Pancreas (tissue), 10 donors: ENCODE measurements at regions not wholly inside any gene's neighbourhood (a gene's known extent, or its start where the extent isn't known, plus 50 kb on each side); places are given as distances from the start of the nearest gene placed in this dataset.

Source experiments
- ATAC-seq, 4 donors: fragments of 200-7000 bp; cut with Tn5 transposase; one replicate each; pipeline versions ENCODE4 v1.8.0 to v1.9.1; 2020; ENCODE audit warnings: mild to moderate bottlenecking in 4 of 4, moderate library complexity in 4 of 4
- DNase-seq, 6 donors: peaks; one replicate each; pipeline ENCODE4 v3.0.0-alpha.2; 2020
- FAIRE-seq: peaks from 2 replicates; lab custom pipeline; 2012; peaks lifted over from hg19 to GRCh38; lab: Jason Lieb, UNC
- H3K27ac ChIP-seq, 4 donors: fragments of 200-600 bp; sonication (generic); 1 replicate in 3 of 4; 2 replicates in 1 of 4; pipeline versions ENCODE4 v1.5.0 to v1.8.0; 2020
- H3K27me3 ChIP-seq, 4 donors: fragments of 200-600 bp; one replicate each; pipeline ENCODE4 v1.8.0; 2021
- H3K36me3 ChIP-seq, 3 donors: fragments of 200-600 bp; sonication (generic) in 1 of 3; one replicate each; pipeline versions ENCODE4 v1.5.0 to v1.8.0; 2020 to 2021
- H3K4me1 ChIP-seq, 3 donors: fragments of 200-600 bp; one replicate each; pipeline ENCODE4 v1.8.0; 2021
- H3K4me3 ChIP-seq, 4 donors: fragments of 200-600 bp; sonication (generic) in 2 of 4; one replicate each; pipeline versions ENCODE4 v1.5.0 to v1.8.0; 2020 to 2021
- H3K9me3 ChIP-seq, 4 donors: fragments of 200-600 bp; one replicate each; pipeline ENCODE4 v1.8.0; 2021
- WGBS, 2 donors: extraction: QIAGEN DNeasy Blood & Tissue Kit; methylation state at CpG; one replicate each; pipeline ENCODE4 v1.1.7; 2013; 5-methylcytosine and 5-hydroxymethylcytosine counted together
- intact Hi-C, 3 donors: fragments of 100-400 bp; cut with DNase I; formaldehyde crosslinking; loops; one replicate each; pipeline versions ENCODE4 v1.11.1 to v1.14.2; 2022
- TF ChIP-seq, protein P1 (sequence below), 4 donors: fragments of 200-600 bp; sonication (generic) in 3 of 4; IDR thresholded peaks; one replicate each; pipeline versions ENCODE4 v1.5.0 to v1.8.0; 2021; ENCODE audit warnings: antibody characterized with exemption in 4 of 4
- donor health status: healthy with polysubstance abuse.
- donor health status: DM: no; HTN: no; CAD: no; lungs with moderate emphysema.
- donor health status: DM: no; HTN: no; CAD: no.
- donor health status: control.
- donor health status: control.
- donor health status: Bipolar disorder and iron deficiency.
- donor health status: DM: yes; HTN: yes; CAD: no.
- donor health status: DM: no; HTN: no; CAD: no.
- donor health status: DM: no; HTN: no; CAD: no.
- donor health status: DM: yes; HTN: yes; CAD: no.

DNA sequence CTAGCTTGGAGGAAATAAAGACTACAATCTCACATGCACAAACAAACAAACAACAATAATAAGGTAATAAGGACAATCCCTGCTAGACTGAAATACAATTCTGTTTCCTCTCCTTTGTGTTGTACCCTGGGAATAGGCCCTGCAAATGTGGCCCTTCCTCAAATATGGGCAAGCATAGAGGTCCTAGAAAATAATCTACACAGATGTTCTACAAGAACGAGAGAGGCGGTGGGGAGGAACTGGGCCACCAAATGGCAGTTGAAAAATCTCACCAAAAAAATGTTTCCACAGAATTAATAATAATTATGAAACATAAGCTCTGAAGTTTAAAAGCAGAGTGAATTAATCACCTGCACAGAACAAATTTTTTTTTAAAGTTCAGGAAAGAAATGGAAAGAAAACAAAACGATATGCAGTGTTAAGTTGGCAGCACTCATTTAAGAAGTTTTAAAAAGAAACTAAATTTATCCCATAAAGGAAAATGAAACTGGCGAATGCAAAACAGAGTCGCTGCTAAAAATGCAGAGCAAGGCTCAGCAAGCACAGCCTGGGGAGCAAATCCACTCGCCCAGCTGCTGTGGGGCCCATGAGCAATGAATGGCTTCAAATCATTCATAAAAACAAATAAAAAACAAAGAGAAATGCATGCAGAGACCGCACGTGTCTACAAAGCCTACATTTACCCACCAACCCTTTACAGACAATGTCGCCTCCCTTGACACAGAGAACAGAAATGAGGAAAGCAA is 475.4 kb downstream of the OCA2 start:
- H3K4me3 ChIP-seq, result no peak overlapping the region
- DNase-seq (no peak), FAIRE-seq (no peak), ATAC-seq (no peak)
- WGBS, 2 donors, result 58 to 60% methylated on average over 9 of the region's 9 CpGs
- H3K27me3 ChIP-seq, result no peaks in the 10 kb centered on the region
- no peaks in the 10 kb centered on the region for H3K9me3 ChIP-seq
- H3K4me1 ChIP-seq, result no peaks in the 10 kb centered on the region
- no peaks in the 10 kb centered on the region for H3K36me3 ChIP-seq
- TF ChIP-seq, protein P1, sequence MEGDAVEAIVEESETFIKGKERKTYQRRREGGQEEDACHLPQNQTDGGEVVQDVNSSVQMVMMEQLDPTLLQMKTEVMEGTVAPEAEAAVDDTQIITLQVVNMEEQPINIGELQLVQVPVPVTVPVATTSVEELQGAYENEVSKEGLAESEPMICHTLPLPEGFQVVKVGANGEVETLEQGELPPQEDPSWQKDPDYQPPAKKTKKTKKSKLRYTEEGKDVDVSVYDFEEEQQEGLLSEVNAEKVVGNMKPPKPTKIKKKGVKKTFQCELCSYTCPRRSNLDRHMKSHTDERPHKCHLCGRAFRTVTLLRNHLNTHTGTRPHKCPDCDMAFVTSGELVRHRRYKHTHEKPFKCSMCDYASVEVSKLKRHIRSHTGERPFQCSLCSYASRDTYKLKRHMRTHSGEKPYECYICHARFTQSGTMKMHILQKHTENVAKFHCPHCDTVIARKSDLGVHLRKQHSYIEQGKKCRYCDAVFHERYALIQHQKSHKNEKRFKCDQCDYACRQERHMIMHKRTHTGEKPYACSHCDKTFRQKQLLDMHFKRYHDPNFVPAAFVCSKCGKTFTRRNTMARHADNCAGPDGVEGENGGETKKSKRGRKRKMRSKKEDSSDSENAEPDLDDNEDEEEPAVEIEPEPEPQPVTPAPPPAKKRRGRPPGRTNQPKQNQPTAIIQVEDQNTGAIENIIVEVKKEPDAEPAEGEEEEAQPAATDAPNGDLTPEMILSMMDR (IDR thresholded peaks at IDR 0.05), result no peak
- intact Hi-C loops, result no loop called here
- H3K27ac ChIP-seq, result no peak overlapping the region

DNA sequence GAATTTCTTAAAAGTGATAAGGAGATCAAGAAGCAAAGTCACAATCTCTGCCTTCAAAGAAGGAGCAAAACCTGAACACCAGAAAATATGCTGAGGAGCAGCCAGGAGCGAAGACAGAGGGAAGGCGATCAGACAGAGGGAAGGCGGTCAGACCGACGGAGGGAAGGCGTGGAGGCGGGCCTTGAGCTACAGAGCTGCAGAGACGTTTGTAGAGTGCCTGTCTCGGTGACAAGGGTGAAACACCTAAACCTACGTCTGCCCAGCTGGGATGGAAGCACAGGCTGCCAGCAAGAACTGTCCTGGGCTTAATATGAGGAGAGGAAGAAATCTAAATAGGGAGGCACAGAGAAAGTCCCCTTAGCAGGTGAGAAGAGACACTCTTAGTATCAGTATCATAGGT is 476.0 kb downstream of the OCA2 start:
- DNase-seq (no peak), ATAC-seq (no peak), FAIRE-seq (no peak)
- no peaks in the 10 kb centered on the region for H3K9me3 ChIP-seq
- H3K36me3 ChIP-seq, result no peaks in the 10 kb centered on the region
- WGBS, 2 donors, result 71 to 75% methylated on average over 10 of the region's 10 CpGs
- H3K27ac ChIP-seq, result no peak overlapping the region
- no peak overlapping the region for H3K4me3 ChIP-seq
- TF ChIP-seq, protein P1 (IDR thresholded peaks at IDR 0.05), result no peak
- no peaks in the 10 kb centered on the region for H3K27me3 ChIP-seq
- intact Hi-C loops, result no loop called here
- H3K4me1 ChIP-seq, result no peaks in the 10 kb centered on the region

DNA sequence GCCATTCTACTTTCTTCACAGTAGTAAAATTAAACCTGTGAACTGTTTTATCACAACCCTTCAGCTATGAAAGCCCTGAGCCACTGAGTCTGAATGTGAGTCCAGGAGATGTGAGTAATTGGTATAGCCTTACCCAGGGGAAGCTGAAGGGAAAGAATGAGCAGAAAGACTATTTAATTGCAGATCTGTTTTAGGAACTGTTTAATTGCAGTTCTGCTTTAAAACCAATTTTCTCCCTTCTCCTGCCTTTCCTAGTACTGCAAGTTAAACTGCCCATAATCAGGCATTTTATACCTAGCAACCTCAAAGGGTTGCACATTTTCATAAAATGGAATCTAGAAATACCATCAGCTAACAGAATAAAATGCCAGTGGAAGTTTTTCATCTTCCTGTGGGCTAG is 476.7 kb downstream of the OCA2 start:
- Histone ChIP-seq H3K27me3 (no peaks in the 10 kb centered on the region), H3K36me3 (no peaks in the 10 kb centered on the region), H3K4me3 (no peak overlapping the region), H3K4me1 (no peaks in the 10 kb centered on the region), H3K9me3 (no peaks in the 10 kb centered on the region), H3K27ac (no peak overlapping the region)
- no peak for DNase-seq
- FAIRE-seq, result no peak
- TF ChIP-seq, protein P1 (IDR thresholded peaks at IDR 0.05), result no peak
- intact Hi-C loops, result no loop called here
- ATAC-seq, result no peak

DNA sequence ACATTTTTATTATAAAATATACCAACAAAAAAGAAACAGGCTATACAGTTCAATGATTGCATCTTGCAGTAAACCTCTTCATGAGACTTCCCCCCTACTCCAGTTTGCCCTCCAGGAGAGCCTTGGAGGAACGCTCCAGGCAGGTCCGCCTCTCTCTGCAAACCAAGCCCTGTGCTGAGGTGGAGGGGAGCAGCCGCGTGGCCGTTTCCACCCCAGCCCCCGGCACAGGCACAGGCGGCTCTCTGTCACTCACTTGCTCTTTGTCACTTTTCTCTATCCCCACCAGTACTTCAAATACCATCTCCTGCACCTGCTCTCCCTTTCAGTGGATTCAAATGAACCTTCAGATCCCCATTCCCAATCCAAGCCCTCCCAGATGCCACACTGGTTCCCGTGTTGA is 479.9 kb downstream of the OCA2 start:
- Histone ChIP-seq H3K9me3 (no peaks in the 10 kb centered on the region), H3K27ac (no peak overlapping the region), H3K4me1 (no peaks in the 10 kb centered on the region), H3K4me3 (no peak overlapping the region), H3K27me3 (no peaks in the 10 kb centered on the region), H3K36me3 (no peaks in the 10 kb centered on the region)
- ATAC-seq (no peak), FAIRE-seq (no peak), DNase-seq (no peak)
- 69 to 86% methylated on average over 8 of the region's 8 CpGs for WGBS, 2 donors
- intact Hi-C loops, result no loop called here
- TF ChIP-seq, protein P1 (IDR thresholded peaks at IDR 0.05), result no peak

DNA sequence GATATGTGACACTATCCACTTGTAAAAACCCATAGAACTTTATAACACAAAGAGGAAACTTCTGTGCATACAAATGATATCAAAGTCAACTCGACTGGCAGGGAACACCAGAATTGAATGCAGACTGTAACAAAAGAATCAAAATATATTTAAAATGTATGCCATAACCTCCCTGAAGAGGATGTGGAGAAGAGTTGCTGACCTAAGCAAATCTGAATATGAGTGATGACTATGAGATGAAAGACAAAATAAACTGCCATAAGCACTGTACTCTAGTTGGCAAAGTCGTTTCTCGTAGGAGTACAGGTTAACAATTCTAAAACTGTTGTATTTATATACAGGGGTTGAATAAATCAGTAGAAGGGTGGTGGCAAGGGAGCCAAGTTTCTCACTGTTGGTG is 482.1 kb downstream of the OCA2 start:
- no peak overlapping the region for H3K4me3 ChIP-seq
- H3K27ac ChIP-seq, result no peak overlapping the region
- DNase-seq (no peak), FAIRE-seq (no peak), ATAC-seq (no peak)
- no peaks in the 10 kb centered on the region for H3K4me1 ChIP-seq
- intact Hi-C loops, result no loop called here
- WGBS, 2 donors, result 65 to 77% methylated on average over 3 of the region's 3 CpGs
- H3K9me3 ChIP-seq, result no peaks in the 10 kb centered on the region
- TF ChIP-seq, protein P1 (IDR thresholded peaks at IDR 0.05), result no peak
- H3K36me3 ChIP-seq, result no peaks in the 10 kb centered on the region
- no peaks in the 10 kb centered on the region for H3K27me3 ChIP-seq
